Gastroesophageal sphincter (tissue), 4 donors: ENCODE measurements at regions not wholly inside any gene's neighbourhood (a gene's known extent, or its start where the extent isn't known, plus 50 kb on each side); places are given as distances from the start of the nearest gene placed in this dataset.

Source experiments
- ATAC-seq: fragments of 150-250 bp; one replicate; pipeline ENCODE4 v1.9.1; 2016; ENCODE audit warnings: mild to moderate bottlenecking, moderate library complexity
- H3K27ac ChIP-seq, 4 donors: fragments of 200-600 bp; sonication (generic) in 3 of 4; 1 replicate in 3 of 4; 2 replicates in 1 of 4; pipeline ENCODE4 v1.5.1; 2016 to 2019
- H3K27me3 ChIP-seq: fragments of 200-600 bp; sonication (generic); one replicate; pipeline ENCODE4 v1.5.1; 2019
- H3K36me3 ChIP-seq, 2 donors: fragments of 200-600 bp; sonication (generic); one replicate each; pipeline ENCODE4 v1.5.1; 2019; ENCODE audit warnings: control low read depth in 1 of 2
- H3K4me1 ChIP-seq, 3 donors: fragments of 200-600 bp; sonication (generic); 1 replicate in 2 of 3; 2 replicates in 1 of 3; pipeline ENCODE4 v1.5.1; 2016 to 2019; ENCODE audit warnings: control low read depth in 2 of 3
- H3K4me3 ChIP-seq, 2 donors: fragments of 200-600 bp; sonication (generic); one replicate each; pipeline ENCODE4 v1.5.1; 2019; ENCODE audit warnings: mild to moderate bottlenecking in 1 of 2, moderate library complexity in 1 of 2
- H3K9me3 ChIP-seq, 3 donors: fragments of 200-600 bp; sonication (generic); one replicate each; pipeline ENCODE4 v1.5.1; 2017 to 2019; ENCODE audit warnings: control low read depth in 2 of 3
- EP300 ChIP-seq: sonication (generic); formaldehyde crosslinking; IDR thresholded peaks from one replicate; pipeline ENCODE4 v1.6.1; 2017; ENCODE audit warnings: antibody characterized with exemption, mild to moderate bottlenecking
- POLR2A ChIP-seq, 2 donors: fragments of 450-650 bp; IDR thresholded peaks; one replicate each; pipeline ENCODE4 v1.6.1; 2017; ENCODE audit warnings: antibody characterized with exemption in 2 of 2, mild to moderate bottlenecking in 2 of 2, moderate library complexity in 1 of 2
- POLR2AphosphoS5 ChIP-seq: sonication (generic); formaldehyde crosslinking; IDR thresholded peaks from one replicate; pipeline ENCODE4 v1.6.1; 2017; ENCODE audit warnings: antibody characterized with exemption
- WGBS, 2 donors: methylation state at CpG; one replicate each; pipeline ENCODE4 v1.1.5; 2018; ENCODE audit warnings: low coverage in 1 of 2; 5-methylcytosine and 5-hydroxymethylcytosine counted together
- TF ChIP-seq, protein P1 (sequence below), 4 experiments: fragments of 200-600 bp in 2 of 4; fragments of 450-650 bp in 2 of 4; sonication (generic) in 1 of 4; IDR thresholded peaks; one replicate each; pipeline ENCODE4 v1.5.1; 2017 to 2019; ENCODE audit warnings: antibody characterized with exemption in 4 of 4, mild to moderate bottlenecking in 2 of 4, moderate library complexity in 2 of 4

DNA sequence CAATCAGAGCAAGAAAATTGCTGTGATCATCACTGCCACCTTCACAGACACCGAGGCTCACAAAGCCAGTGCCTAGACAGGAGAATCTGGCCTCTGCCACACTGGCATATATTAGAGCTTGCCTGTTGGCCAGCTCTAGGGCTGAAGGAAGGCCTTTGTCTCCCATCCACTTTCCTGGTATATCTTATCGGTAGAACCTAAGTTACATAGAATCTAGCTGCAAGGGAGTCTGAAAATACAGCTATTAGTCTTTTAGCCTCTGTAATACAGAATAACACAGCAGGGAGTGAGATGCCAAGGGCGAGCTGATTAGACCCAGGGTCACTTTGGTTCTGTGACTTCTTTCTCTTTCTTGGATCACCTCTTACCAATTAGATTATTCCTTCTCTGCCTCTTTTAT lies 154.9 kb upstream of the KL start:
- no peak overlapping the region for H3K27ac ChIP-seq
- no peak for ATAC-seq
- H3K36me3 ChIP-seq = no peaks in the 10 kb centered on the region
- H3K4me1 ChIP-seq = no peaks in the 10 kb centered on the region
- TF ChIP-seq, protein P1, sequence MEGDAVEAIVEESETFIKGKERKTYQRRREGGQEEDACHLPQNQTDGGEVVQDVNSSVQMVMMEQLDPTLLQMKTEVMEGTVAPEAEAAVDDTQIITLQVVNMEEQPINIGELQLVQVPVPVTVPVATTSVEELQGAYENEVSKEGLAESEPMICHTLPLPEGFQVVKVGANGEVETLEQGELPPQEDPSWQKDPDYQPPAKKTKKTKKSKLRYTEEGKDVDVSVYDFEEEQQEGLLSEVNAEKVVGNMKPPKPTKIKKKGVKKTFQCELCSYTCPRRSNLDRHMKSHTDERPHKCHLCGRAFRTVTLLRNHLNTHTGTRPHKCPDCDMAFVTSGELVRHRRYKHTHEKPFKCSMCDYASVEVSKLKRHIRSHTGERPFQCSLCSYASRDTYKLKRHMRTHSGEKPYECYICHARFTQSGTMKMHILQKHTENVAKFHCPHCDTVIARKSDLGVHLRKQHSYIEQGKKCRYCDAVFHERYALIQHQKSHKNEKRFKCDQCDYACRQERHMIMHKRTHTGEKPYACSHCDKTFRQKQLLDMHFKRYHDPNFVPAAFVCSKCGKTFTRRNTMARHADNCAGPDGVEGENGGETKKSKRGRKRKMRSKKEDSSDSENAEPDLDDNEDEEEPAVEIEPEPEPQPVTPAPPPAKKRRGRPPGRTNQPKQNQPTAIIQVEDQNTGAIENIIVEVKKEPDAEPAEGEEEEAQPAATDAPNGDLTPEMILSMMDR (IDR thresholded peaks at IDR 0.05) = no peak
- TF ChIP-seq EP300 (no peak), POLR2AphosphoS5 (no peak), POLR2A (IDR thresholded peaks at IDR 0.05) (no peak)
- 88 to 96% methylated on average over 2 of the region's 3 CpGs for WGBS, 2 donors
- peaks cover 0 to 16% (median 0%) of the 10 kb centered on the region in 3 donors for H3K9me3 ChIP-seq
- no peaks in the 10 kb centered on the region for H3K27me3 ChIP-seq
- H3K4me3 ChIP-seq = no peak overlapping the region

DNA sequence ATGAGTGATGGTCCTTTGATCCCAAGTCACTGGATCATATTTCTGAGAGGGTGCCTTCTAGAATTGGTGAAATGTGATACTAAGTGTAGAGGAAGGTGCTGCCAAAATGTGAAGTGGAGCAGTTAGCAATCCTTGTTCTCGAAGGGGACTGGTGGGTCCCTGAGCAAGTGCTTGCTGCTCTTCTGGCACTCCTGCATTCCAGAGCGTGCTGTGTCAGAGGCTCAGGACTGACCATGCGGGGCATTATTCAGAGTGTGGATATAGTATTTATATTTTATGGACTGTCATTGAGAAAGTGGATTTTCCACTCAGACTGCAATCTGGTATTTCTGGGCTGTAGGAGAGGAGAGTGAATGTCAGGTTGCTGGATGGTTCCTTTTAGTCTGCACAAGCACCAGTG lies 152.6 kb upstream of the KL start:
- H3K27me3 ChIP-seq = no peaks in the 10 kb centered on the region
- 80 to 83% methylated on average over 1 to 3 of the region's 3 CpGs for WGBS, 2 donors

DNA sequence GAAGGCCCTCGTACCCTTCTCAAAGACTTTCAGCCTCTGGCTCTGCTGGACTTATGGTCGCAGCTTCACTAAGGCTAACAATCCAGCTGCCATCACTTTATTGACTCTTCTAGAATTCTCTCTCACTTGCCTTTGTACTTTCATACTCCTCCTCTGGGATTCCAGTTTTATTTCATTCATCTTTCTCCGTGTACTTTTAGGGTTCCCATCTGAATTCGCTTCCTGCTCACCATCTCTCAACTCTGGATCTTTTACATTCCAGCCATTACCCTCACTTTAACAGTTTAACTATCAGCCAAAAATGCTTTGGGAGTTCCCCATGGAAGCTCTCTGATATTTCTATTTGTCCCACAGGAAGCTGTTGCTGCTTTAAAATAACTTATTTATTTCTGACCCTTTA lies 149.3 kb upstream of the KL start:
- 89 to 93% methylated on average over 4 of the region's 4 CpGs for WGBS, 2 donors
- no peak for TF ChIP-seq POLR2A (IDR thresholded peaks at IDR 0.05)
- Histone ChIP-seq H3K27me3 (no peaks in the 10 kb centered on the region), H3K4me3 (no peak overlapping the region), H3K9me3 (peaks cover 0 to 5% (median 0%) of the 10 kb centered on the region in 3 donors), H3K4me1 (no peaks in the 10 kb centered on the region), H3K27ac (no peak overlapping the region), H3K36me3 (no peaks in the 10 kb centered on the region)
- ATAC-seq = no peak

More for the DNA sequence above, 152.6 kb upstream of the KL start:
- Histone ChIP-seq H3K27ac (no peak overlapping the region), H3K9me3 (peaks cover 0 to 16% (median 0%) of the 10 kb centered on the region in 3 donors), H3K4me1 (no peaks in the 10 kb centered on the region), H3K4me3 (no peak overlapping the region), H3K36me3 (no peaks in the 10 kb centered on the region)
- TF ChIP-seq, protein P1 (IDR thresholded peaks at IDR 0.05) = no peak
- TF ChIP-seq POLR2A (IDR thresholded peaks at IDR 0.05) (no peak), POLR2AphosphoS5 (no peak), EP300 (no peak)
- no peak for ATAC-seq

DNA sequence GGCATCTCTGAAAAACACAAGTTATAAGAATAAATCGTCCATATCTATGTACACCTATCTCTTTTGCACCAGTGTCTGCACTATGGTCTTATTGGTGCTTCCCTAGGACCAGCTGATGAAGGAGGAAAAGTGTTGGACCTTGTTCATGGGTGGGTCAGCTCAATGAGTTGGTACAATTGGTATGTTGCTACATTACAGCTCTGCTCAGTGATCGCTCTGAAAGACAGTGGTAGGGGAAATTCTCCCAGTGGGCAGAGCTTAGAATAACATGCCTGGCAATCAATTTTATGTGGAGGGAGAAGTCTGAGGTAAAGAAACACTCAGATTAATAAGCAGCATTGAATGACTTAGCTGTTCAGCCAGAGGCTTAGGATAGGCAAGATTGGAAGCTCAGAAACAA lies 138.7 kb upstream of the KL start:
- WGBS, 2 donors = 93% methylated on average over 2 of the region's 2 CpGs; no CpG with 5 or more reads in 1 of the 2 donors
- H3K4me3 ChIP-seq = no peak overlapping the region
- no peaks in the 10 kb centered on the region for H3K36me3 ChIP-seq
- TF ChIP-seq, protein P1 (IDR thresholded peaks at IDR 0.05) = no peak
- TF ChIP-seq POLR2AphosphoS5 (no peak), EP300 (no peak), POLR2A (IDR thresholded peaks at IDR 0.05) (no peak)
- no peak overlapping the region for H3K27ac ChIP-seq
- no peaks in the 10 kb centered on the region for H3K27me3 ChIP-seq
- H3K4me1 ChIP-seq = peaks cover 4 to 20% (median 9%) of the 10 kb centered on the region in 3 donors
- no peaks in the 10 kb centered on the region for H3K9me3 ChIP-seq
- no peak for ATAC-seq

DNA sequence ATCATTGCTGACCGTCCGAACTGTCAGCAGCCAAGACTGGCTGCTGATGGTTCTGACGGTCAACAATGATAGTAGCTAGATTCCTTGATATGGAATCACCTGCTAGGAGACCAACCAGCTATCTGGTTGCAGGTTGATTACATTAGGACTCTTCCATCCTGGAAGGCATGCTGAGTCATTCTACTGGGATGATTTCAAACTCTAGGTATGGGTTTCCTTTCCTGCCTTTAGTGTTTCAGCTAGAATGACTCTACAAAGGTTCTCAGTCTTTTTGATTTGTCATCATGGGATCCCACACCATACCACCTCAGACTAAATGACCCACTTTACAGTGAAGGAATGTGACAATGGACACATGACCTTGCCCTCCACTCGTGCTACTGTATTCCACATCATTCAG lies 138.1 kb upstream of the KL start:
- no peak for ATAC-seq
- Histone ChIP-seq H3K27me3 (no peaks in the 10 kb centered on the region), H3K4me1 (peaks cover 6 to 27% (median 10%) of the 10 kb centered on the region in 3 donors), H3K4me3 (no peak overlapping the region), H3K9me3 (no peaks in the 10 kb centered on the region), H3K36me3 (no peaks in the 10 kb centered on the region), H3K27ac (no peak overlapping the region)
- WGBS, 2 donors = 73 to 100% methylated on average over 3 to 4 of the region's 4 CpGs
- TF ChIP-seq, protein P1 (IDR thresholded peaks at IDR 0.05) = no peak
- no peak for TF ChIP-seq POLR2AphosphoS5
- no peak for TF ChIP-seq EP300
- no peak for TF ChIP-seq POLR2A (IDR thresholded peaks at IDR 0.05)
